ENCODE measurements at regions not wholly inside any gene's neighbourhood (a gene's known extent, or its start where the extent isn't known, plus 50 kb on each side); places are given as distances from the start of the nearest gene placed in this dataset.

DNA sequence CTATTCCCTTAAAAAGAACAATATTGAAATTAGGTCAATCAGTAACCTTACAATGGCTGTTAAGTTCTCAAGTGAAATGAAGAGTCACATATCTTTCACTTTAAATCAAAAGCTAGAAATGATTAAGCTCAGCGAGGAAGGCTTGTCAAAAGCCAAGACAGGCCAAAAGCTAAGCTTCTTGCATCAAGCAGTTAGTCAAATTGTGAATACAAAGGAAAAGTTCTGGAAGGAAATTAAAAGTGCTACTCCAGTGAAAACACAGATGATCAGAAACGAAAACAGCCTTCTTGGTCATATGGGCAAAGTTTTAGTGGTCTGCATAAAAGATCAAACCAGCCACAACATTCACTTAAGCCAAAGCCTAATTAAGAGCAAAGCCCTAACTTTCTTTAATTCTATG lies 402.6 kb upstream of the ZEB2 start:
- no peaks in the 10 kb centered on the region for H3K27me3 Mint-ChIP-seq (ENCODE audit: unreplicated experiment)
- TF ChIP-seq, protein P1, sequence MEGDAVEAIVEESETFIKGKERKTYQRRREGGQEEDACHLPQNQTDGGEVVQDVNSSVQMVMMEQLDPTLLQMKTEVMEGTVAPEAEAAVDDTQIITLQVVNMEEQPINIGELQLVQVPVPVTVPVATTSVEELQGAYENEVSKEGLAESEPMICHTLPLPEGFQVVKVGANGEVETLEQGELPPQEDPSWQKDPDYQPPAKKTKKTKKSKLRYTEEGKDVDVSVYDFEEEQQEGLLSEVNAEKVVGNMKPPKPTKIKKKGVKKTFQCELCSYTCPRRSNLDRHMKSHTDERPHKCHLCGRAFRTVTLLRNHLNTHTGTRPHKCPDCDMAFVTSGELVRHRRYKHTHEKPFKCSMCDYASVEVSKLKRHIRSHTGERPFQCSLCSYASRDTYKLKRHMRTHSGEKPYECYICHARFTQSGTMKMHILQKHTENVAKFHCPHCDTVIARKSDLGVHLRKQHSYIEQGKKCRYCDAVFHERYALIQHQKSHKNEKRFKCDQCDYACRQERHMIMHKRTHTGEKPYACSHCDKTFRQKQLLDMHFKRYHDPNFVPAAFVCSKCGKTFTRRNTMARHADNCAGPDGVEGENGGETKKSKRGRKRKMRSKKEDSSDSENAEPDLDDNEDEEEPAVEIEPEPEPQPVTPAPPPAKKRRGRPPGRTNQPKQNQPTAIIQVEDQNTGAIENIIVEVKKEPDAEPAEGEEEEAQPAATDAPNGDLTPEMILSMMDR (IDR thresholded peaks at IDR 0.05), result no peak
- no peak for DNase-seq (ENCODE audit: extremely low spot score, unreplicated experiment)
- H3K4me1 Mint-ChIP-seq (ENCODE audit: unreplicated experiment), result no peaks in the 10 kb centered on the region
- H3K9me3 Mint-ChIP-seq (ENCODE audit: unreplicated experiment), result peaks cover 25% of the 10 kb centered on the region
- H3K36me3 Mint-ChIP-seq (ENCODE audit: unreplicated experiment), result peaks cover 2% of the 10 kb centered on the region
- no peak overlapping the region for H3K27ac Mint-ChIP-seq (ENCODE audit: unreplicated experiment)
- H3K4me3 Mint-ChIP-seq (ENCODE audit: unreplicated experiment), result no peak overlapping the region

DNA sequence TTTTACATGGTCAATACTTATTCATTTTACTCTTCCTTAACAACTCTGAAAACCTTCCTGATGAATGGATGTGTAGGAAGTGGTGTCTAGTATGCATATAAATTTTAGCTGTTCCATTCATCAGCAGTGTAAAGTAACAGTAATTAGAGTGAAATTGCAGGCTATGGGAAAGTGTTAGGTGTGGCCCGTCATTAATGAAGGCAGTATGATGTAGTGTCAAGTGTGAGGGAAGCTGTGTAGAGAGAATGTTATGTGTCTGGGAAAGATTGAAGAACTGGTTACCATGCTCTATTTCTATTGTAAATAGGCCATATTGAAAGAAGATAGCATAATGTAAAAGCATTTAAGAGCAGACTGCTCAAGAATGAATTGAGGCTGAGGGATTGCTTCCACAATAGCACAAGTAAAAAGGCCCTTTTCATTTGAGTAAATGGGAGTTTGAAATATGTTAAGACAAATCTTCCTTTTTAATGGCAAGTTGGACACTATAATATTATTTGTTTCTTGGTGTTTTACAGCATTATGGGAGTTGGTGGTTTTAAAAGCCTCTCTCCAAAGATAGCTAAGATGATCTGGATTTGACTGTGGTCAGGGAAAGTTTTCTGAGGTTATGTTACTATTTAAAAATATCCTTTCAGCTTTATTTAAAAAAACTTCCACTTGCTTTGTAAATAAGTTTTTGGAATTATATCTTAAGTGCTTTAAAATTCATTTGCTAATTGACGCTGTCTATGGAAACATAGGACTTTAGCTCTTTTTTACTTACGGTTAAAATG lies 401.0 kb upstream of the ZEB2 start:
- H3K4me1 Mint-ChIP-seq (ENCODE audit: unreplicated experiment), result no peaks in the 10 kb centered on the region
- TF ChIP-seq, protein P1 (IDR thresholded peaks at IDR 0.05), result no peak
- H3K27ac Mint-ChIP-seq (ENCODE audit: unreplicated experiment), result no peak overlapping the region
- peaks cover 20% of the 10 kb centered on the region for H3K9me3 Mint-ChIP-seq (ENCODE audit: unreplicated experiment)
- H3K36me3 Mint-ChIP-seq (ENCODE audit: unreplicated experiment), result peaks cover 2% of the 10 kb centered on the region
- no peak for DNase-seq (ENCODE audit: extremely low spot score, unreplicated experiment)
- no peaks in the 10 kb centered on the region for H3K27me3 Mint-ChIP-seq (ENCODE audit: unreplicated experiment)
- H3K4me3 Mint-ChIP-seq (ENCODE audit: unreplicated experiment), result no peak overlapping the region

DNA sequence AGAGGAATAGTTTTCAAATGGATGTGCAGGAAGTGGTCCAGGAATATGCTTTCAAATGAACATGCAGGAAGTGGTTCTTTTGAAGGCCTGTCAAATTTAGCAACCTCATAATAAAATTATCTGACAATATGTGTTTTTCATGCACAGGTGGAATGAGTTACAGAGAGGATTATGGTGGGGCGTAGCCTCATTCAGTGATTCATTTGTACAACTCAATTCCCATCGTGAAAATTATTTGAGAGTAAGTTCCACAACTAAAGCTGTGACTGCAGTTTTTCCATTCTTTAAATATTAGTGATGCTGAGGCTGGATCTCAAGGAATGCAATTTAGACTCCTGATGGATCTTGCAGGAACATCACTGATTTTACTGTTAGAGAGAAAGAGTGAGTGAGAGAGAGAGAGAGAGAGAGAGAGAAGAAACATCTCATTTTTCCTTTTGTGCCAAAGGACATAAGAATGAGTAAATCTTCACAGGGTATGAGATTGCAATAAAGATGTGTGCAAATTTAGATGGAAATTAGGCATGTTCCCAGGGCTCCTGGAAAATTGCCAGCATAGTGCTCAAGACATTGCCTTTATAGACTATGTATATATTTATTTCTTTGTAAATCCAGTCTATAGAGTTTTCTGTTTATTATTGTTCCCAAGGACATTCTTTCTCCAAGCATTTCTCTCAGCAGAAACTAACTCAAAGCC lies 394.9 kb upstream of the ZEB2 start:
- Mint-ChIP-seq H3K27me3 (ENCODE audit: unreplicated experiment) (no peaks in the 10 kb centered on the region), H3K9me3 (ENCODE audit: unreplicated experiment) (peaks cover 23% of the 10 kb centered on the region), H3K27ac (ENCODE audit: unreplicated experiment) (peak overlapping the region; percentile 14), H3K4me1 (ENCODE audit: unreplicated experiment) (peaks cover 15% of the 10 kb centered on the region), H3K36me3 (ENCODE audit: unreplicated experiment) (no peaks in the 10 kb centered on the region), H3K4me3 (ENCODE audit: unreplicated experiment) (no peak overlapping the region)
- DNase-seq (ENCODE audit: extremely low spot score, unreplicated experiment), result no peak
- TF ChIP-seq, protein P1 (IDR thresholded peaks at IDR 0.05), result no peak

DNA sequence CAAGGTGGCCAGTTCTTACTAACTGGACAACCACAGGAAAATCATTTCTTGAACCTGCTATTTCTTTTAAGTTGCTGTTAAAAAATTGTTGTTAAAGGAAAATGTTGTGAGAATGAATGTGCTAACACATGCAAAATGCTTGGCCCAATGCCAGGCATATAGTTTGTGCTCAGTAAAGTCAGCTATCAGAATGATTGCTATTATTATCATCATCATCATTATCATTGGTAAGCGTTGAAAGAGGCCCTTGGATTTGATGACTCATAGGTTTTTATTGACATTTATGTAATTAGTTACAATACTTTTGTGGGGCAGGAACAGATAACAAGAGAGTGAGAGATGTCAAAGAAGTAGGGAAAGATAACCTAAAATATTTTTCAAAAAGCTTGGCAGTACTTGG lies 394.2 kb upstream of the ZEB2 start:
- H3K27me3 Mint-ChIP-seq (ENCODE audit: unreplicated experiment), result no peaks in the 10 kb centered on the region
- DNase-seq (ENCODE audit: extremely low spot score, unreplicated experiment), result no peak
- H3K4me3 Mint-ChIP-seq (ENCODE audit: unreplicated experiment), result no peak overlapping the region
- H3K27ac Mint-ChIP-seq (ENCODE audit: unreplicated experiment), result no peak overlapping the region
- peaks cover 20% of the 10 kb centered on the region for H3K9me3 Mint-ChIP-seq (ENCODE audit: unreplicated experiment)
- TF ChIP-seq, protein P1 (IDR thresholded peaks at IDR 0.05), result no peak
- H3K36me3 Mint-ChIP-seq (ENCODE audit: unreplicated experiment), result no peaks in the 10 kb centered on the region
- H3K4me1 Mint-ChIP-seq (ENCODE audit: unreplicated experiment), result peaks cover 15% of the 10 kb centered on the region

DNA sequence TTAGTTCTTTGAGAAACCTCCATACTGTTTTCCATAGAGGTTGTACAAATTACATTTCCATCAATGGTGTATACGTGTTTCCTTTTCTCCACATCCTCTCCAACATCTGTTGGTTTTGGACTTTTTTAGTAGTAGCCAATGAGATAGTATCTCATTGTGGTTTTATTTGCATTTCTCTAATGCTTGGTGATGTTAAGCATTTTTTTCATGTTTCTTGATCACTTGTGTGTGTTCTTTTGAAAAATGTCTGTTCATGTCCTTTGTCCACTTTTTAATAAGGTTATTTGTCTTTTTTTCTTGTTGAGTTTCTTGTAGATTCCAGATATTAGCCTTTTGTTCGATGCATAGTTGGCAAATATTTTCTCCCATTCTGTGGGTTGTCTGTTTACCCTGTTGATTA lies 392.3 kb upstream of the ZEB2 start:
- peaks cover 15% of the 10 kb centered on the region for H3K4me1 Mint-ChIP-seq (ENCODE audit: unreplicated experiment)
- H3K27ac Mint-ChIP-seq (ENCODE audit: unreplicated experiment), result no peak overlapping the region
- no peaks in the 10 kb centered on the region for H3K27me3 Mint-ChIP-seq (ENCODE audit: unreplicated experiment)
- TF ChIP-seq, protein P1 (IDR thresholded peaks at IDR 0.05), result no peak
- no peak for DNase-seq (ENCODE audit: extremely low spot score, unreplicated experiment)
- H3K36me3 Mint-ChIP-seq (ENCODE audit: unreplicated experiment), result no peaks in the 10 kb centered on the region
- H3K4me3 Mint-ChIP-seq (ENCODE audit: unreplicated experiment), result no peak overlapping the region
- peaks cover 15% of the 10 kb centered on the region for H3K9me3 Mint-ChIP-seq (ENCODE audit: unreplicated experiment)

Data from osteocyte (in vitro differentiated cells).